ENCODE measurements at regions not wholly inside any gene's neighbourhood (a gene's known extent, or its start where the extent isn't known, plus 50 kb on each side); places are given as distances from the start of the nearest gene placed in this dataset.

DNA sequence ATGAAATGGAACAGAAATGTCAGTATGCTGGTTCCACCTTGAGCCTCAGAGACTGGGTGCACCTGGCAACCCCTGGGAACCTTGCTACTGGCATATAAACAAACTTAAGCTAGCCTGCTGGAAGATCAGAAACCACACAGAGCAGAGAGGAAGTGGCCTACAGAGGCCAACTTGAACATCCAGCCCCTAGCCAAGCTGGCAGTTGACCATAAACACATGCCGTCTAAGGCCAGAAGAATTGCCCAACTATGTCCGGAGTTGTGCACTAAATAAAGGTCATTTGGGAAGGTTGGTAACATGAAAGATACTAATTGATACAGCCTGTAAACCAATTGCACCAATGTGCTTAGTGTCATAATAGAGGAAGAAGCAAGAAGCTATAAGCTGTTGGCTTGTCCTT lies 266.6 kb upstream of the BTBD3 start:
- TF ChIP-seq, protein P1, sequence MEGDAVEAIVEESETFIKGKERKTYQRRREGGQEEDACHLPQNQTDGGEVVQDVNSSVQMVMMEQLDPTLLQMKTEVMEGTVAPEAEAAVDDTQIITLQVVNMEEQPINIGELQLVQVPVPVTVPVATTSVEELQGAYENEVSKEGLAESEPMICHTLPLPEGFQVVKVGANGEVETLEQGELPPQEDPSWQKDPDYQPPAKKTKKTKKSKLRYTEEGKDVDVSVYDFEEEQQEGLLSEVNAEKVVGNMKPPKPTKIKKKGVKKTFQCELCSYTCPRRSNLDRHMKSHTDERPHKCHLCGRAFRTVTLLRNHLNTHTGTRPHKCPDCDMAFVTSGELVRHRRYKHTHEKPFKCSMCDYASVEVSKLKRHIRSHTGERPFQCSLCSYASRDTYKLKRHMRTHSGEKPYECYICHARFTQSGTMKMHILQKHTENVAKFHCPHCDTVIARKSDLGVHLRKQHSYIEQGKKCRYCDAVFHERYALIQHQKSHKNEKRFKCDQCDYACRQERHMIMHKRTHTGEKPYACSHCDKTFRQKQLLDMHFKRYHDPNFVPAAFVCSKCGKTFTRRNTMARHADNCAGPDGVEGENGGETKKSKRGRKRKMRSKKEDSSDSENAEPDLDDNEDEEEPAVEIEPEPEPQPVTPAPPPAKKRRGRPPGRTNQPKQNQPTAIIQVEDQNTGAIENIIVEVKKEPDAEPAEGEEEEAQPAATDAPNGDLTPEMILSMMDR (IDR thresholded peaks at IDR 0.05; ENCODE audit: poor library complexity, severe bottlenecking) = no peak
- no peak for TF ChIP-seq RAD21 (conservative IDR thresholded peaks at IDR 0.05)
- TF ChIP-seq EZH2 (IDR thresholded peaks at IDR 0.05; ENCODE audit: borderline replicate concordance, insufficient read depth, low read length, poor library complexity, severe bottlenecking) = no peak
- no peak for TF ChIP-seq POLR2AphosphoS5 (IDR thresholded peaks at IDR 0.05)
- TF ChIP-seq, protein P2, sequence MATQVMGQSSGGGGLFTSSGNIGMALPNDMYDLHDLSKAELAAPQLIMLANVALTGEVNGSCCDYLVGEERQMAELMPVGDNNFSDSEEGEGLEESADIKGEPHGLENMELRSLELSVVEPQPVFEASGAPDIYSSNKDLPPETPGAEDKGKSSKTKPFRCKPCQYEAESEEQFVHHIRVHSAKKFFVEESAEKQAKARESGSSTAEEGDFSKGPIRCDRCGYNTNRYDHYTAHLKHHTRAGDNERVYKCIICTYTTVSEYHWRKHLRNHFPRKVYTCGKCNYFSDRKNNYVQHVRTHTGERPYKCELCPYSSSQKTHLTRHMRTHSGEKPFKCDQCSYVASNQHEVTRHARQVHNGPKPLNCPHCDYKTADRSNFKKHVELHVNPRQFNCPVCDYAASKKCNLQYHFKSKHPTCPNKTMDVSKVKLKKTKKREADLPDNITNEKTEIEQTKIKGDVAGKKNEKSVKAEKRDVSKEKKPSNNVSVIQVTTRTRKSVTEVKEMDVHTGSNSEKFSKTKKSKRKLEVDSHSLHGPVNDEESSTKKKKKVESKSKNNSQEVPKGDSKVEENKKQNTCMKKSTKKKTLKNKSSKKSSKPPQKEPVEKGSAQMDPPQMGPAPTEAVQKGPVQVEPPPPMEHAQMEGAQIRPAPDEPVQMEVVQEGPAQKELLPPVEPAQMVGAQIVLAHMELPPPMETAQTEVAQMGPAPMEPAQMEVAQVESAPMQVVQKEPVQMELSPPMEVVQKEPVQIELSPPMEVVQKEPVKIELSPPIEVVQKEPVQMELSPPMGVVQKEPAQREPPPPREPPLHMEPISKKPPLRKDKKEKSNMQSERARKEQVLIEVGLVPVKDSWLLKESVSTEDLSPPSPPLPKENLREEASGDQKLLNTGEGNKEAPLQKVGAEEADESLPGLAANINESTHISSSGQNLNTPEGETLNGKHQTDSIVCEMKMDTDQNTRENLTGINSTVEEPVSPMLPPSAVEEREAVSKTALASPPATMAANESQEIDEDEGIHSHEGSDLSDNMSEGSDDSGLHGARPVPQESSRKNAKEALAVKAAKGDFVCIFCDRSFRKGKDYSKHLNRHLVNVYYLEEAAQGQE (IDR thresholded peaks at IDR 0.05; ENCODE audit: borderline replicate concordance) = no peak
- TF ChIP-seq SMC3 (conservative IDR thresholded peaks at IDR 0.05; ENCODE audit: poor library complexity) = no peak
- no peak for TF ChIP-seq EP300 (conservative IDR thresholded peaks at IDR 0.05; ENCODE audit: poor library complexity, severe bottlenecking)
- H3K4me3 ChIP-seq (ENCODE audit: low read length) = no peak overlapping the region

DNA sequence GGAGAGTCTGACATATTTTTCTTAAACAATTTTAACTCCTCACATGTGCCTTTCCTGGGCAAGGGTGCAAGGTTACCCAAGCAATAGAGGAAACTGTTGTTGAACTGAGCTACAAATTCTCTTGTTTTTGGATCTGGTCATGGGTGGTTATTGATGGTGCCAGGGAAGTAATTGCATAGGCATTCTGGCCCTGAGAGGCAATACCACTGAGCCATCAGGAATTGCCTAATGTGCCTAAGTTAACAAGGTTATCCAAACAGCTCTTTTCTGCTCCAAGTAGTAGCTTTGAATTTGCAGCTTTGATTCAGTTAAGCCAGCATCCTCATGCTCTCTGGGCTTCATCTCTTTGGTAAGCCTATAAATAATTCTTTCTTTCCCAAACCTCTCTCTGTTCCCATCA lies 266.0 kb upstream of the BTBD3 start:
- no peaks in the 10 kb centered on the region for H3K9me2 ChIP-seq (ENCODE audit: insufficient read depth, low read length)
- no peaks in the 10 kb centered on the region for H4K20me1 ChIP-seq (ENCODE audit: insufficient read depth)
- no peaks in the 10 kb centered on the region for H3F3A ChIP-seq (ENCODE audit: insufficient read depth, low read length, poor library complexity, severe bottlenecking)
- TF ChIP-seq, protein P2 (IDR thresholded peaks at IDR 0.05; ENCODE audit: borderline replicate concordance) = no peak
- TF ChIP-seq POLR2AphosphoS5 (IDR thresholded peaks at IDR 0.05) (no peak), SMC3 (conservative IDR thresholded peaks at IDR 0.05; ENCODE audit: poor library complexity) (no peak), MXI1 (conservative IDR thresholded peaks at IDR 0.05; ENCODE audit: poor library complexity, severe bottlenecking) (no peak), RAD21 (conservative IDR thresholded peaks at IDR 0.05) (no peak), TAF1 (IDR thresholded peaks at IDR 0.05; ENCODE audit: low read depth) (no peak), EZH2 (IDR thresholded peaks at IDR 0.05; ENCODE audit: borderline replicate concordance, insufficient read depth, low read length, poor library complexity, severe bottlenecking) (no peak), EP300 (conservative IDR thresholded peaks at IDR 0.05; ENCODE audit: poor library complexity, severe bottlenecking) (no peak)
- TF ChIP-seq, protein P1 (IDR thresholded peaks at IDR 0.05; ENCODE audit: poor library complexity, severe bottlenecking) = no peak
- no peaks in the 10 kb centered on the region for H3K36me3 ChIP-seq (ENCODE audit: insufficient read depth, low read length)
- H3K79me2 ChIP-seq (replicated peaks; ENCODE audit: insufficient read depth, low read length) = no peaks in the 10 kb centered on the region
- H3K27me3 ChIP-seq (ENCODE audit: insufficient read depth, low read depth, low read length) = no peaks in the 10 kb centered on the region
- H3K27ac ChIP-seq (ENCODE audit: low read length) = no peak overlapping the region
- no peak overlapping the region for H3K4me2 ChIP-seq (ENCODE audit: low read length)
- no peak overlapping the region for H3K9ac ChIP-seq (ENCODE audit: low read length)
- no peak overlapping the region for H3K4me3 ChIP-seq (ENCODE audit: low read length)
- no peaks in the 10 kb centered on the region for H3K9me3 ChIP-seq (ENCODE audit: low read length)
- H2AFZ ChIP-seq (ENCODE audit: low read depth, low read length) = no peak overlapping the region

More for the DNA sequence above, 266.6 kb upstream of the BTBD3 start:
- Histone ChIP-seq H3F3A (ENCODE audit: insufficient read depth, low read length, poor library complexity, severe bottlenecking) (no peaks in the 10 kb centered on the region), H3K79me2 (replicated peaks; ENCODE audit: insufficient read depth, low read length) (no peaks in the 10 kb centered on the region), H3K9me3 (ENCODE audit: low read length) (no peaks in the 10 kb centered on the region), H4K20me1 (ENCODE audit: insufficient read depth) (no peaks in the 10 kb centered on the region), H3K9me2 (ENCODE audit: insufficient read depth, low read length) (no peaks in the 10 kb centered on the region), H3K9ac (ENCODE audit: low read length) (no peak overlapping the region), H3K4me2 (ENCODE audit: low read length) (no peak overlapping the region), H3K27me3 (ENCODE audit: insufficient read depth, low read depth, low read length) (no peaks in the 10 kb centered on the region), H3K27ac (ENCODE audit: low read length) (no peak overlapping the region), H3K36me3 (ENCODE audit: insufficient read depth, low read length) (no peaks in the 10 kb centered on the region), H2AFZ (ENCODE audit: low read depth, low read length) (no peak overlapping the region)

Measured in neural cell (in vitro differentiated cells).